ENCODE measurements at regions not wholly inside any gene's neighbourhood (a gene's known extent, or its start where the extent isn't known, plus 50 kb on each side); places are given as distances from the start of the nearest gene placed in this dataset.

GRCh38 chr1:204803607-204804006 lies 67.1 kb upstream of the NFASC start:
- Histone ChIP-seq H3K4me1 (ENCODE audit: control insufficient read depth, insufficient read depth, low read length) (no peaks in the 10 kb centered on the region), H3K27me3 (ENCODE audit: control insufficient read depth, insufficient read depth, low read length) (peaks cover 53% of the 10 kb centered on the region), H3K4me2 (ENCODE audit: low read length) (no peak overlapping the region), H3K4me3 (ENCODE audit: low read length) (no peak overlapping the region), H3K36me3 (ENCODE audit: insufficient read depth, low read length) (no peaks in the 10 kb centered on the region), H3K9me3 (replicated peaks; ENCODE audit: low read length) (no peaks in the 10 kb centered on the region), H3K9ac (ENCODE audit: low read depth, low read length) (no peak overlapping the region)

GRCh38 chr1:204806943-204807687 lies 63.5 kb upstream of the NFASC start:
- no peaks in the 10 kb centered on the region for H3K36me3 ChIP-seq (ENCODE audit: insufficient read depth, low read length)

GRCh38 chr1:204809488-204809887 lies 61.2 kb upstream of the NFASC start:
- Histone ChIP-seq H3K9me3 (replicated peaks; ENCODE audit: low read length) (no peaks in the 10 kb centered on the region), H3K4me3 (ENCODE audit: low read length) (no peak overlapping the region), H3K4me1 (ENCODE audit: control insufficient read depth, insufficient read depth, low read length) (no peaks in the 10 kb centered on the region), H3K27me3 (ENCODE audit: control insufficient read depth, insufficient read depth, low read length) (peaks cover 22% of the 10 kb centered on the region), H3K36me3 (ENCODE audit: insufficient read depth, low read length) (no peaks in the 10 kb centered on the region), H3K4me2 (ENCODE audit: low read length) (no peak overlapping the region), H3K9ac (ENCODE audit: low read depth, low read length) (no peak overlapping the region)

More at GRCh38 chr1:204806943-204807687, 63.5 kb upstream of the NFASC start:
- H3K4me3 ChIP-seq (ENCODE audit: low read length), result peak overlapping the region; percentile 68
- no peaks in the 10 kb centered on the region for H3K9me3 ChIP-seq (replicated peaks; ENCODE audit: low read length)
- H3K4me1 ChIP-seq (ENCODE audit: control insufficient read depth, insufficient read depth, low read length), result no peaks in the 10 kb centered on the region
- H3K4me2 ChIP-seq (ENCODE audit: low read length), result peak overlapping the region; percentile 94
- H3K9ac ChIP-seq (ENCODE audit: low read depth, low read length), result no peak overlapping the region
- peaks cover 25% of the 10 kb centered on the region for H3K27me3 ChIP-seq (ENCODE audit: control insufficient read depth, insufficient read depth, low read length)

- Histone ChIP-seq H3K4me1 (ENCODE audit: control insufficient read depth, insufficient read depth, low read length) (no peaks in the 10 kb centered on the region), H3K9me3 (replicated peaks; ENCODE audit: low read length) (no peaks in the 10 kb centered on the region), H3K27me3 (ENCODE audit: control insufficient read depth, insufficient read depth, low read length) (peaks cover 35% of the 10 kb centered on the region), H3K4me3 (ENCODE audit: low read length) (no peak overlapping the region), H3K4me2 (ENCODE audit: low read length) (no peak overlapping the region), H3K9ac (ENCODE audit: low read depth, low read length) (no peak overlapping the region), H3K36me3 (ENCODE audit: insufficient read depth, low read length) (no peaks in the 10 kb centered on the region)
Observed at GRCh38 chr1:204812842-204813241, 57.8 kb upstream of the NFASC start.

GRCh38 chr1:204813522-204813921 lies 57.1 kb upstream of the NFASC start:
- Histone ChIP-seq H3K4me2 (ENCODE audit: low read length) (no peak overlapping the region), H3K36me3 (ENCODE audit: insufficient read depth, low read length) (no peaks in the 10 kb centered on the region)

GRCh38 chr1:204814166-204814884 lies 56.3 kb upstream of the NFASC start:
- Histone ChIP-seq H3K36me3 (ENCODE audit: insufficient read depth, low read length) (no peaks in the 10 kb centered on the region), H3K4me2 (ENCODE audit: low read length) (no peak overlapping the region), H3K27me3 (ENCODE audit: control insufficient read depth, insufficient read depth, low read length) (peaks cover 47% of the 10 kb centered on the region), H3K9ac (ENCODE audit: low read depth, low read length) (no peak overlapping the region), H3K9me3 (replicated peaks; ENCODE audit: low read length) (no peaks in the 10 kb centered on the region), H3K4me1 (ENCODE audit: control insufficient read depth, insufficient read depth, low read length) (no peaks in the 10 kb centered on the region), H3K4me3 (ENCODE audit: low read length) (no peak overlapping the region)

More at GRCh38 chr1:204813522-204813921, 57.1 kb upstream of the NFASC start:
- Histone ChIP-seq H3K9me3 (replicated peaks; ENCODE audit: low read length) (no peaks in the 10 kb centered on the region), H3K27me3 (ENCODE audit: control insufficient read depth, insufficient read depth, low read length) (peaks cover 39% of the 10 kb centered on the region), H3K4me3 (ENCODE audit: low read length) (no peak overlapping the region), H3K4me1 (ENCODE audit: control insufficient read depth, insufficient read depth, low read length) (no peaks in the 10 kb centered on the region), H3K9ac (ENCODE audit: low read depth, low read length) (no peak overlapping the region)

GRCh38 chr1:204817341-204817740 lies 53.3 kb upstream of the NFASC start:
- H3K36me3 ChIP-seq (ENCODE audit: insufficient read depth, low read length), result no peaks in the 10 kb centered on the region
- no peak overlapping the region for H3K4me2 ChIP-seq (ENCODE audit: low read length)
- H3K9ac ChIP-seq (ENCODE audit: low read depth, low read length), result no peak overlapping the region
- H3K4me3 ChIP-seq (ENCODE audit: low read length), result no peak overlapping the region
- no peaks in the 10 kb centered on the region for H3K9me3 ChIP-seq (replicated peaks; ENCODE audit: low read length)
- no peaks in the 10 kb centered on the region for H3K4me1 ChIP-seq (ENCODE audit: control insufficient read depth, insufficient read depth, low read length)
- H3K27me3 ChIP-seq (ENCODE audit: control insufficient read depth, insufficient read depth, low read length), result peaks cover 63% of the 10 kb centered on the region

- peaks cover 62% of the 10 kb centered on the region for H3K27me3 ChIP-seq (ENCODE audit: control insufficient read depth, insufficient read depth, low read length)
- H3K4me3 ChIP-seq (ENCODE audit: low read length), result no peak overlapping the region
- no peak overlapping the region for H3K4me2 ChIP-seq (ENCODE audit: low read length)
- H3K36me3 ChIP-seq (ENCODE audit: insufficient read depth, low read length), result no peaks in the 10 kb centered on the region
- H3K9ac ChIP-seq (ENCODE audit: low read depth, low read length), result no peak overlapping the region
- no peaks in the 10 kb centered on the region for H3K4me1 ChIP-seq (ENCODE audit: control insufficient read depth, insufficient read depth, low read length)
- no peaks in the 10 kb centered on the region for H3K9me3 ChIP-seq (replicated peaks; ENCODE audit: low read length)
Observed at GRCh38 chr1:204818998-204819397, 51.7 kb upstream of the NFASC start.

- Histone ChIP-seq H3K27me3 (ENCODE audit: control insufficient read depth, insufficient read depth, low read length) (peaks cover 62% of the 10 kb centered on the region), H3K9me3 (replicated peaks; ENCODE audit: low read length) (no peaks in the 10 kb centered on the region), H3K4me1 (ENCODE audit: control insufficient read depth, insufficient read depth, low read length) (no peaks in the 10 kb centered on the region), H3K4me3 (ENCODE audit: low read length) (no peak overlapping the region), H3K9ac (ENCODE audit: low read depth, low read length) (no peak overlapping the region), H3K4me2 (ENCODE audit: low read length) (no peak overlapping the region), H3K36me3 (ENCODE audit: insufficient read depth, low read length) (no peaks in the 10 kb centered on the region)
Observed at GRCh38 chr1:204819495-204819894, 51.2 kb upstream of the NFASC start.
